ENCODE measurements at regions not wholly inside any gene's neighbourhood (a gene's known extent, or its start where the extent isn't known, plus 50 kb on each side); places are given as distances from the start of the nearest gene placed in this dataset.

GRCh38 chr9:126148994-126149393 lies 177.6 kb upstream of the MVB12B start:
- TF ChIP-seq PPARA (CRISPR knock-in tag; IDR thresholded peaks at IDR 0.05; ENCODE audit: borderline replicate concordance) (no peak), TSHZ2 (CRISPR knock-in tag; IDR thresholded peaks at IDR 0.05) (no peak), ZFP30 (CRISPR knock-in tag; IDR thresholded peaks at IDR 0.05) (no peak), CSRNP3 (CRISPR knock-in tag; IDR thresholded peaks at IDR 0.05) (no peak), CSDC2 (CRISPR knock-in tag; IDR thresholded peaks at IDR 0.05) (no peak), OSR1 (CRISPR knock-in tag; IDR thresholded peaks at IDR 0.05) (no peak), ZFP3 (CRISPR knock-in tag; IDR thresholded peaks at IDR 0.05) (no peak), ZNF70 (CRISPR knock-in tag; IDR thresholded peaks at IDR 0.05) (no peak), ZC3H10 (CRISPR knock-in tag; IDR thresholded peaks at IDR 0.05) (no peak), ZNF565 (CRISPR knock-in tag; conservative IDR thresholded peaks at IDR 0.05; ENCODE audit: low read depth) (no peak), BACH2 (CRISPR knock-in tag; IDR thresholded peaks at IDR 0.05; ENCODE audit: borderline replicate concordance) (no peak), POU6F1 (CRISPR knock-in tag; IDR thresholded peaks at IDR 0.05; ENCODE audit: borderline replicate concordance, low read depth) (no peak), ESRRG (CRISPR knock-in tag; IDR thresholded peaks at IDR 0.05) (no peak)
- TF ChIP-seq, protein P1, sequence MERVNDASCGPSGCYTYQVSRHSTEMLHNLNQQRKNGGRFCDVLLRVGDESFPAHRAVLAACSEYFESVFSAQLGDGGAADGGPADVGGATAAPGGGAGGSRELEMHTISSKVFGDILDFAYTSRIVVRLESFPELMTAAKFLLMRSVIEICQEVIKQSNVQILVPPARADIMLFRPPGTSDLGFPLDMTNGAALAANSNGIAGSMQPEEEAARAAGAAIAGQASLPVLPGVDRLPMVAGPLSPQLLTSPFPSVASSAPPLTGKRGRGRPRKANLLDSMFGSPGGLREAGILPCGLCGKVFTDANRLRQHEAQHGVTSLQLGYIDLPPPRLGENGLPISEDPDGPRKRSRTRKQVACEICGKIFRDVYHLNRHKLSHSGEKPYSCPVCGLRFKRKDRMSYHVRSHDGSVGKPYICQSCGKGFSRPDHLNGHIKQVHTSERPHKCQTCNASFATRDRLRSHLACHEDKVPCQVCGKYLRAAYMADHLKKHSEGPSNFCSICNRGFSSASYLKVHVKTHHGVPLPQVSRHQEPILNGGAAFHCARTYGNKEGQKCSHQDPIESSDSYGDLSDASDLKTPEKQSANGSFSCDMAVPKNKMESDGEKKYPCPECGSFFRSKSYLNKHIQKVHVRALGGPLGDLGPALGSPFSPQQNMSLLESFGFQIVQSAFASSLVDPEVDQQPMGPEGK (CRISPR knock-in tag; IDR thresholded peaks at IDR 0.05; ENCODE audit: borderline replicate concordance) = no peak
